Ishikawa (cell line): ENCODE measurements at regions not wholly inside any gene's neighbourhood (a gene's known extent, or its start where the extent isn't known, plus 50 kb on each side); places are given as distances from the start of the nearest gene placed in this dataset.

Experiments
- CEBPB ChIP-seq: IDR thresholded peaks from 2 replicates; pipeline ENCODE4 v1.6.1; 2012
- CREB1 ChIP-seq: IDR thresholded peaks from 2 replicates; pipeline ENCODE4 v1.6.1; 2012; ENCODE audit warnings: low read depth
- EGR1 ChIP-seq: IDR thresholded peaks from 2 replicates; pipeline ENCODE4 v1.6.1; 2012
- EP300 ChIP-seq: IDR thresholded peaks from 2 replicates; pipeline ENCODE4 v1.6.1; 2012; ENCODE audit warnings: borderline replicate concordance
- FOXM1 ChIP-seq: IDR thresholded peaks from 2 replicates; pipeline ENCODE4 v1.6.1; 2012; ENCODE audit warnings: low read depth, borderline replicate concordance
- NFIC ChIP-seq: IDR thresholded peaks from 2 replicates; pipeline ENCODE4 v1.6.1; 2012
- RAD21 ChIP-seq: IDR thresholded peaks from 2 replicates; pipeline ENCODE4 v1.6.1; 2012; ENCODE audit warnings: low read depth
- TAF1 ChIP-seq: IDR thresholded peaks from 2 replicates; pipeline ENCODE4 v1.6.1; 2012; ENCODE audit warnings: low read depth, mild to moderate bottlenecking
- TCF12 ChIP-seq: IDR thresholded peaks from 2 replicates; pipeline ENCODE4 v1.6.1; 2012; ENCODE audit warnings: low read depth
- TEAD4 ChIP-seq: IDR thresholded peaks from 2 replicates; pipeline ENCODE4 v1.6.1; 2012
- YY1 ChIP-seq: IDR thresholded peaks from 2 replicates; pipeline ENCODE4 v1.6.1; 2012; ENCODE audit warnings: low read depth
- ZBTB7A ChIP-seq: IDR thresholded peaks from 2 replicates; pipeline ENCODE4 v1.6.1; 2012; ENCODE audit warnings: low read depth
- TF ChIP-seq, protein P1 (sequence below): IDR thresholded peaks from 2 replicates; pipeline ENCODE4 v1.6.1; 2012
- TF ChIP-seq, protein P2 (sequence below): IDR thresholded peaks from 2 replicates; pipeline ENCODE4 v1.6.1; 2012
- TF ChIP-seq, protein P3 (sequence below): IDR thresholded peaks from 2 replicates; pipeline ENCODE4 v1.6.1; 2012; ENCODE audit warnings: low read depth, mild to moderate bottlenecking

DNA sequence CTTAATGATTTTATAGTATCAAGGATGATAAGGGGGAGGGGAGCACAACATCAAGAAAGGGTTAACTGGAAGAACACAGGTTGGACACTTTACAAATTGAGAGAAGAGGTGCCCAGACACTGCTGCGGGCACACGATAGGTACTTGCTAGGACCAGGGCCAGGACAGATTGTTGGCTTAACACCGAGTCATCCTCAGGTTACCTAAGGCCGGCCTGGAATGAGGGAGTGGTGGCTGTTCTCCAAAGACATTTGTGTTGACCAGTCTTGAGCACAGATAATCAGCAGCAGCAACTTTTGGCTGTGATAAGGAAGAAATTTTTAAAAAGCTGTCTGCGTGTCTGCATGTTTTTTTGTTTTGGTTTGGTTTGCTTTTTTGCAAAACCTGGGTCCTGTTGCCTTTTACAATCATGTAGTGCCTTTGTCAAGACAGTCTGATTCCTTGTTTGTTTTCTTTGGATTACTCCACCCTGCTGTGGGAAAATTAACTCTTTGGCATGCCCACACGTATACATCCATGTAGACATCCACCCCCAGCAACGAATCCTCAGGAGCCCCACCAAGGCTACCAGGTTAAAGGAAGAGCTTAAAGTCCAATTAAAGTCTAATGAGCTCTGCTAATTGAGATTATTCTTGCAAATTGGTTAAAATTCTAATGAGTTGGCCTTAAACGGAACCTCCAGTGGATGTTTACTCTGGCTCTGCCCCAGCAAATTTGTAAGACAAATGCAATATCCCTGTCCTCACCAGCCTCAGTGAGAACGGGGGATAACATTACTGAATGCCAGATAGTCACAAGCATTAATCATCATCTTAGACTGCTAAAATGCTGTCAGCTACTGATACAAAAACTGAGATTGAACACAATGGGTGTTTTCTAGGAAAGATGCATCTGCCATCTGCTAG lies 382.3 kb downstream of the ACTL7B start:
- TF ChIP-seq YY1 (no peak), EP300 (no peak), CREB1 (no peak), TEAD4 (no peak), ZBTB7A (no peak), EGR1 (no peak), FOXM1 (no peak), RAD21 (no peak), NFIC (no peak; the same call in 1 of the 2 replicates), TCF12 (no peak), CEBPB (no peak), TAF1 (no peak)
- TF ChIP-seq, protein P1, sequence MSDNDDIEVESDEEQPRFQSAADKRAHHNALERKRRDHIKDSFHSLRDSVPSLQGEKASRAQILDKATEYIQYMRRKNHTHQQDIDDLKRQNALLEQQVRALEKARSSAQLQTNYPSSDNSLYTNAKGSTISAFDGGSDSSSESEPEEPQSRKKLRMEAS = no peak
- TF ChIP-seq, protein P2, sequence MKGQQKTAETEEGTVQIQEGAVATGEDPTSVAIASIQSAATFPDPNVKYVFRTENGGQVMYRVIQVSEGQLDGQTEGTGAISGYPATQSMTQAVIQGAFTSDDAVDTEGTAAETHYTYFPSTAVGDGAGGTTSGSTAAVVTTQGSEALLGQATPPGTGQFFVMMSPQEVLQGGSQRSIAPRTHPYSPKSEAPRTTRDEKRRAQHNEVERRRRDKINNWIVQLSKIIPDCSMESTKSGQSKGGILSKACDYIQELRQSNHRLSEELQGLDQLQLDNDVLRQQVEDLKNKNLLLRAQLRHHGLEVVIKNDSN = no peak
- TF ChIP-seq, protein P3, sequence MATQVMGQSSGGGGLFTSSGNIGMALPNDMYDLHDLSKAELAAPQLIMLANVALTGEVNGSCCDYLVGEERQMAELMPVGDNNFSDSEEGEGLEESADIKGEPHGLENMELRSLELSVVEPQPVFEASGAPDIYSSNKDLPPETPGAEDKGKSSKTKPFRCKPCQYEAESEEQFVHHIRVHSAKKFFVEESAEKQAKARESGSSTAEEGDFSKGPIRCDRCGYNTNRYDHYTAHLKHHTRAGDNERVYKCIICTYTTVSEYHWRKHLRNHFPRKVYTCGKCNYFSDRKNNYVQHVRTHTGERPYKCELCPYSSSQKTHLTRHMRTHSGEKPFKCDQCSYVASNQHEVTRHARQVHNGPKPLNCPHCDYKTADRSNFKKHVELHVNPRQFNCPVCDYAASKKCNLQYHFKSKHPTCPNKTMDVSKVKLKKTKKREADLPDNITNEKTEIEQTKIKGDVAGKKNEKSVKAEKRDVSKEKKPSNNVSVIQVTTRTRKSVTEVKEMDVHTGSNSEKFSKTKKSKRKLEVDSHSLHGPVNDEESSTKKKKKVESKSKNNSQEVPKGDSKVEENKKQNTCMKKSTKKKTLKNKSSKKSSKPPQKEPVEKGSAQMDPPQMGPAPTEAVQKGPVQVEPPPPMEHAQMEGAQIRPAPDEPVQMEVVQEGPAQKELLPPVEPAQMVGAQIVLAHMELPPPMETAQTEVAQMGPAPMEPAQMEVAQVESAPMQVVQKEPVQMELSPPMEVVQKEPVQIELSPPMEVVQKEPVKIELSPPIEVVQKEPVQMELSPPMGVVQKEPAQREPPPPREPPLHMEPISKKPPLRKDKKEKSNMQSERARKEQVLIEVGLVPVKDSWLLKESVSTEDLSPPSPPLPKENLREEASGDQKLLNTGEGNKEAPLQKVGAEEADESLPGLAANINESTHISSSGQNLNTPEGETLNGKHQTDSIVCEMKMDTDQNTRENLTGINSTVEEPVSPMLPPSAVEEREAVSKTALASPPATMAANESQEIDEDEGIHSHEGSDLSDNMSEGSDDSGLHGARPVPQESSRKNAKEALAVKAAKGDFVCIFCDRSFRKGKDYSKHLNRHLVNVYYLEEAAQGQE = no peak

DNA sequence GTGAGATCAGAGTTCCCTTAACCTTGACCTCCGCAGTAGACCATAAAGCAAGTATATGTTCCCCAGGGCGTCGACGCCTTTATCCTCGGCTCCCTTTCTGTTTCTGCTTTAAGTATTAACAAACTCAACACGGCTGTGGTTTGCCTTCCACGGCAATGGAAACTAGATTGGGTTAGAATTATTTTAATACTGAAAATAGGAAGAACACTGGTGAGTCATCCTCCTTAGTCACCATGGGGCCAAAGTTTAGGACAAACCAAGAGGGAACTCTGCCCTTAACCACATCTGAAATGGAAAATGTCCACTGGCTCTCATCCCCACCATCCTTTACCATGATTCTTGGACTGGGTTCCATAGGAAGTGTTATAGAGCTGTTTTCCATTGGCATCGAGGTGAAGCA lies 386.1 kb downstream of the ACTL7B start:
- TF ChIP-seq FOXM1 (no peak), CEBPB (no peak), TEAD4 (no peak), TAF1 (no peak), EGR1 (no peak), EP300 (no peak), RAD21 (no peak), CREB1 (no peak)
- TF ChIP-seq, protein P2 = no peak
- TF ChIP-seq, protein P3 = no peak
- TF ChIP-seq, protein P1 = no peak

DNA sequence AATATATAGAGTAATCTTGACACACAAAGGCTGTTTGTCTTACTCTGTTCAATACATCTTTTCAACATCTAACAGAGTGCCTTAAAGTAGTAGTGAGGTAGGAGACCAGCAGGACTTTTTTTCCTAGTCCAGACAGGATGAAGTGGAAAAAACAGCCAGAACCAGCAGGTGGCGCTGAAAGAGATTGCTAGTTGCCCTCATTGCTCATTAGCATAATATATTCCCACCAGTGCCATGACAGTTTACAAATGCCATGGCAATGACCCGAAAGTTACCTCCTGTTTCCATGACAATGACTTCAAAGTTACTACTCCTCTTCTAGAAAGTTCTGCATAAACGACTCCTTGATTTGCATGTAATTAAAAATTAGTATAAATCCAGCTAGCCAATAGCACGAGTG lies 387.4 kb downstream of the ACTL7B start:
- TF ChIP-seq TEAD4 (no peak), EP300 (no peak), ZBTB7A (no peak), TAF1 (no peak), CREB1 (no peak), NFIC (no peak), TCF12 (no peak), FOXM1 (no peak), RAD21 (peak; percentile 62), EGR1 (no peak), YY1 (0 out of 2 replicates have a peak, but pooled peaks have one; percentile 39)
- TF ChIP-seq, protein P2 = no peak
- TF ChIP-seq, protein P1 = no peak
- TF ChIP-seq, protein P3 = no peak
